AG04450 (cell line): ENCODE measurements at regions not wholly inside any gene's neighbourhood (a gene's known extent, or its start where the extent isn't known, plus 50 kb on each side); places are given as distances from the start of the nearest gene placed in this dataset.

Experiments
- CTCF ChIA-PET: fragments of 300-600, 350-600 bp; formaldehyde crosslinking; extraction: SDS; loops from one replicate; lab custom pipeline; 2022; ENCODE audit warnings: antibody characterized with exemption, inconsistent platforms; lab: Charles Lee
- POLR2A ChIA-PET: fragments of 350-600 bp; formaldehyde crosslinking; extraction: SDS; loops from one replicate; lab custom pipeline; 2021; ENCODE audit warnings: antibody characterized with exemption, inconsistent platforms; lab: Yijun Ruan, JAX
- DNase-seq: peaks from one replicate; pipeline ENCODE4 v3.0.0-alpha.2; 2011; ENCODE audit warnings: low read depth, low spot score
- H3K27ac ChIP-seq: one replicate; pipeline ENCODE4 v1.5.1; 2012; ENCODE audit warnings: low read depth, low read length, control low read depth
- H3K27me3 ChIP-seq: one replicate; pipeline ENCODE4 v1.6.0; 2012; ENCODE audit warnings: low read length; ENCODE audit not compliant: control insufficient read depth, insufficient read depth
- H3K4me3 ChIP-seq: 2 replicates; pipeline ENCODE4 v1.5.1; 2011; ENCODE audit warnings: mild to moderate bottlenecking, low read depth, low read length, control low read depth
- H3K9me3 ChIP-seq: 2 replicates; pipeline ENCODE4 v1.5.1; 2012; ENCODE audit warnings: low read length; ENCODE audit not compliant: control insufficient read depth, insufficient read depth
- TF ChIP-seq, protein P1 (sequence below): IDR thresholded peaks from 2 replicates; pipeline ENCODE4 v1.5.1; 2011; ENCODE audit warnings: low read depth, low read length, control low read depth, inconsistent platforms

DNA sequence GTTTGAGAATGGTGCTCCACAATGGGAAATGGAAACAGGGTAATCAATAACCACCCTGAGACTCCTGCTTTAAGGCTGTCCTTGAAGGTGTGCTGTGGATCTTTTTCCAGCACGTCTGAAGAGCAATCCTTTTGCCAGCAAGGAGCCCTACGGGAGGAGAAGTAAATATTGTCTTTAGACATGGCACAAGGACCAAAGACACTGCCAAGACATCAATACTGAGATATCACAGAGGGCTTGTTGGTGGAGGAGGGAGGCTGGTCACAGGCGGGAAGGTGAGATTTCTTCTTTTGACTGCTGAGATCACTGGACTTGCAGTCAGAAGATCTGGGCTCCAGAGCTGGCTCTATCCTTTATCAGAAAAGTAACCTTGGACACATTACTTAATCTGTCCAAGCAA is 135.0 kb upstream of the ZNF462 start:
- CTCF ChIA-PET, result no interaction called here
- no peak overlapping the region for H3K27ac ChIP-seq
- no peak for DNase-seq
- H3K9me3 ChIP-seq, result no peaks in the 10 kb centered on the region
- H3K4me3 ChIP-seq, result no peak overlapping the region
- H3K27me3 ChIP-seq, result no peaks in the 10 kb centered on the region
- POLR2A ChIA-PET, result no interaction called here
- TF ChIP-seq, protein P1, sequence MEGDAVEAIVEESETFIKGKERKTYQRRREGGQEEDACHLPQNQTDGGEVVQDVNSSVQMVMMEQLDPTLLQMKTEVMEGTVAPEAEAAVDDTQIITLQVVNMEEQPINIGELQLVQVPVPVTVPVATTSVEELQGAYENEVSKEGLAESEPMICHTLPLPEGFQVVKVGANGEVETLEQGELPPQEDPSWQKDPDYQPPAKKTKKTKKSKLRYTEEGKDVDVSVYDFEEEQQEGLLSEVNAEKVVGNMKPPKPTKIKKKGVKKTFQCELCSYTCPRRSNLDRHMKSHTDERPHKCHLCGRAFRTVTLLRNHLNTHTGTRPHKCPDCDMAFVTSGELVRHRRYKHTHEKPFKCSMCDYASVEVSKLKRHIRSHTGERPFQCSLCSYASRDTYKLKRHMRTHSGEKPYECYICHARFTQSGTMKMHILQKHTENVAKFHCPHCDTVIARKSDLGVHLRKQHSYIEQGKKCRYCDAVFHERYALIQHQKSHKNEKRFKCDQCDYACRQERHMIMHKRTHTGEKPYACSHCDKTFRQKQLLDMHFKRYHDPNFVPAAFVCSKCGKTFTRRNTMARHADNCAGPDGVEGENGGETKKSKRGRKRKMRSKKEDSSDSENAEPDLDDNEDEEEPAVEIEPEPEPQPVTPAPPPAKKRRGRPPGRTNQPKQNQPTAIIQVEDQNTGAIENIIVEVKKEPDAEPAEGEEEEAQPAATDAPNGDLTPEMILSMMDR, result no peak

DNA sequence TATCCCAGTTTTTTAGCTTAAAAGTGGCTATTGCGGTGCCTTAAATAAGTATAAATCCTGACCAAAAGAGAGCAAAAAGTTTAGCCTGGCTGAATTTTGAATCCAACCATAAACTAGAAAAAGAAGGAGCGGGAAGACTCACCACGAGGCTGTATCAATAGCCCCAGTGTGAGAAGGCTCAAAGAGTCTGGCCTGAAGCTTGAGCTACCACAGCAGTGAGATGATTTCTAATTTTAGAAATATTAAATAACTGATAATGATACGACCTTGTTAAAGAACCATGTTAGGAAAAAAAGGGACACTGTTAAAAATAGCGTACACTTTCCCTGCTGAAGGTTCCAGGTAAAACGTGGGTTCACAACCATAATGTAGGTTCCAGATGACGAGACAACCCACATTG is 134.1 kb upstream of the ZNF462 start:
- ChIA-PET CTCF (no interaction called here), POLR2A (no interaction called here)
- no peak overlapping the region for H3K4me3 ChIP-seq
- no peaks in the 10 kb centered on the region for H3K9me3 ChIP-seq
- H3K27me3 ChIP-seq, result no peaks in the 10 kb centered on the region
- TF ChIP-seq, protein P1, result no peak
- DNase-seq, result no peak
- H3K27ac ChIP-seq, result no peak overlapping the region

DNA sequence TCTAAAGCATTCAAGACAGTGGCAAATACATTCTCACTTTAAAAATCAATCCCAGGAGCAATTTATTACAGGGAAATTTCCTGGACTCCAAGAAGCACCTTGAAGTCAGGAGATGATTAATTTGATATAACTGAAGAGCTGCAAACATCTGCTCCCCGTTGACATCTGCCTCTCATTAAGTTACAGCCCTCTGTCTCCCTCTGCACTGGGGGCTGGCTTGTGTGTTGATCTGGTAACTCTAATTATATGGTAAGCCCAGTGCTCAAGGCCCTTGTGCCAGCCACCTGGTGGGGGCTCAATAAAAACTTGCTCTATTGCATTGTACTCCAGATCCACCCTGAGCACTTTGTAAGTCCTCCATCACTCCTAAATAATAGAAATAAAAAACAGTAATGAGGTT is 131.1 kb upstream of the ZNF462 start:
- CTCF ChIA-PET, result no interaction called here
- H3K27me3 ChIP-seq, result no peaks in the 10 kb centered on the region
- POLR2A ChIA-PET, result no interaction called here

DNA sequence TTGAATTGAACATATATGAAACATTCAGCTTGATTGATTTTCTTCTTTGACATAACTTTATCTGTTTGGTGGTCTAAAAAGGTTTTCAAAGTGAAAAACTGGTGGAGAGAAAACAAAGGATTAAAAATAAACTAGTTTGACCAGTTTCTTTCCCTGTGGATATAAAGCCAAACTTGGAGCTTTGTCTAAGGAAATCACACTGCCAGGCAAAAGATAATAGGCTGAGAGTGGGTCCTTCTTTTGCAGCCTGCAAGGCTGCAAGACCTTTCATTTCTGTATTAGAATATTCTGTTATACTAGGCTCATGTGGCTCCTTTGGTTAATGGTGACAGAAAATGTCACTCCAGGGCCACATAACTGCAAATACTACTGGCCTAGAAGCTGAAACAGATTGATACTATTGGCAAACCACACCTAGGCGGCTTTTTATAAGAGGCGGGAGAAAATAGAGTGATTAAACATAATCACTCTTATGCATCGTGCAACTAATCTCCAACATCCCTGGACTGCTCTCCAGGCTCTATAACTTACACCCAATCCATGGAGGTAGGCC is 129.1 kb upstream of the ZNF462 start:
- TF ChIP-seq, protein P1, result no peak
- Histone ChIP-seq H3K4me3 (no peak overlapping the region), H3K27me3 (no peaks in the 10 kb centered on the region), H3K9me3 (no peaks in the 10 kb centered on the region), H3K27ac (no peak overlapping the region)
- DNase-seq, result no peak
- ChIA-PET POLR2A (no interaction called here), CTCF (no interaction called here)

More for the DNA sequence above, 131.1 kb upstream of the ZNF462 start:
- H3K9me3 ChIP-seq, result no peaks in the 10 kb centered on the region
- no peak overlapping the region for H3K27ac ChIP-seq
- H3K4me3 ChIP-seq, result no peak overlapping the region
- DNase-seq, result no peak
- TF ChIP-seq, protein P1, result no peak

- POLR2A ChIA-PET, result no interaction called here
- TF ChIP-seq, protein P1, result no peak
- CTCF ChIA-PET, result interaction anchor here (0.6 to 1.1 kb wide), 2 partner anchors 400 to 895 kb away, joined by 3 to 5 read pairs; no protein-coding TSS in a partner anchor
Observed at GRCh38 chr9:106737516-106737915, 125.5 kb upstream of the ZNF462 start.

More at GRCh38 chr9:106737516-106737915, 125.5 kb upstream of the ZNF462 start:
- DNase-seq, result no peak
- H3K4me3 ChIP-seq, result no peak overlapping the region
- H3K27me3 ChIP-seq, result no peaks in the 10 kb centered on the region
- H3K27ac ChIP-seq, result no peak overlapping the region
- H3K9me3 ChIP-seq, result no peaks in the 10 kb centered on the region
